PC-3 (cell line): ENCODE measurements at regions not wholly inside any gene's neighbourhood (a gene's known extent, or its start where the extent isn't known, plus 50 kb on each side); places are given as distances from the start of the nearest gene placed in this dataset.

Experiments used
- CTCF ChIP-seq: fragments of 300-600 bp; sonication (generic); conservative IDR thresholded peaks from 2 replicates; pipeline ENCODE4 v1.5.1; 2017; ENCODE audit warnings: antibody characterized with exemption, low read depth, mild to moderate bottlenecking, low read length
- EZH2 ChIP-seq: fragments of 300-600 bp; sonication (generic); IDR thresholded peaks from one replicate; pipeline ENCODE4 v1.6.1; 2017; ENCODE audit warnings: antibody characterized with exemption, mild to moderate bottlenecking, low read length; ENCODE audit not compliant: unreplicated experiment
- EZH2phosphoT487 ChIP-seq: fragments of 300-600 bp; sonication (generic); IDR thresholded peaks from 2 replicates; pipeline ENCODE4 v1.6.1; 2018; ENCODE audit warnings: mild to moderate bottlenecking, antibody characterized with exemption, low read length, borderline replicate concordance

GRCh38 chr4:3652586-3652985, 113.6 kb upstream of the ADRA2C start:
- TF ChIP-seq CTCF: no peak
- no peak for TF ChIP-seq EZH2phosphoT487
- no peak for TF ChIP-seq EZH2
